Nucleus accumbens (tissue), 56 donors: ENCODE measurements at regions not wholly inside any gene's neighbourhood (a gene's known extent, or its start where the extent isn't known, plus 50 kb on each side); places are given as distances from the start of the nearest gene placed in this dataset.
"Not testable (repeated sequence)": the region's sequence is repeated elsewhere in the genome, so short reads cannot be mapped to it uniquely, and the experiment has no call there.

Experiments
- DNase-seq, 56 donors: peaks; one replicate each; lab custom pipeline; 2025; lab: John Stamatoyannopoulos, UW

DNA sequence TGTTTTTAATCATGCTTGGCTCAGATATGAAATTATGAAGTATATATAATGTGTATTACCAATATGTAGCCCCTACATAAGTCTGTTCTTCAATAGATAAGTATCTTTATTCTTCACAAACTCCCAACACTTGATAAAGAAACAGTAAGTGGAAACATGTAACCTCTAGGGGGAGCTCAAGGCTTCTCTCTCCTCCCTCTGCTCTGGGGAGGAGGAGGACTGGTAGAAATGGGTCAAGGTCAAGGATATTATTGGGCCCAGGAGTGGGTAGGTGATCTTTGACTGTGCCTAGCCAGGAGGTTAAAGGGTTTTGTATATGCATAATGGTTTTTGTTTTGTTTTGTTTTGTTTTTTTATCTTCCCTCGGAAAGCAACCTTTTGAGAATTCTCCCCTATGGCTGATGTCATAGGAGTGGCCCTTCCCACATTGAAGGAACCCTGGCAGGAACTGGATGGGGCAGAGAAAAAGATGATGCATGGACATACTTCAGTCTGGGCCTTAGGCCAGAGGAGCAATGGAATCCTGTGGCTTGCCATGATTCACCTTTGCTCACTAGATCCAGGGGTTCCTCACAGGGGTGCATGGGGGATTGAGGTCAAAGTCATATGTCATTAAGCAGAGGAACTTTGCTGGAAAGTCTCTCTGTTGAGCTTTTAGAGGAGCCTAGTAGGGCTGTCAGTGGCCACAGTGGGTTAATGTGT, 460.3 kb downstream of the MID1IP1 start:
- peak in 7 of 56 donors; percentile 0 to 3 (median 0) for DNase-seq

- no peak for DNase-seq
These were observed 461.4 kb downstream of the MID1IP1 start for GRCh38 chrX:39262641-39263040.

GRCh38 chrX:39264023-39264422, 462.8 kb downstream of the MID1IP1 start:
- no peak for DNase-seq

DNA sequence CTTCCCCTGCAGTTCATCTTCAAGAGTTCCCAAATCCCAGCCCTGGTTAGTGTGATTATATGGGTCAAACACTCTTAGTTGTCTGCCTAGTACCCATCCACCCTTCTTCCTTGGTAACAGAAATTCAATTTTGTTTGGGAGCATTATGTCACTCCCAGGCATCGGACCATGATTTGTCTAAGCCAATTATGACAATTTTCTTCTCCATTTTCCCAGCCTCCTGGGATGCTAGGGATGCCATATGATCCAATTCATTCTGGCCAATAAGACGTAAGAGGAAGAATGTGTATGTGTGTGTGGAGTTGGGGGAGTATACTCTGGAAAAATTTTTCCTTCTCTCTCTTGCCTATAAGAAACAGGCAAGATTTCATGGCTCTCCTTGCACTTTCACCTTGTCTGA, 465.9 kb downstream of the MID1IP1 start:
- no peak for DNase-seq

DNA sequence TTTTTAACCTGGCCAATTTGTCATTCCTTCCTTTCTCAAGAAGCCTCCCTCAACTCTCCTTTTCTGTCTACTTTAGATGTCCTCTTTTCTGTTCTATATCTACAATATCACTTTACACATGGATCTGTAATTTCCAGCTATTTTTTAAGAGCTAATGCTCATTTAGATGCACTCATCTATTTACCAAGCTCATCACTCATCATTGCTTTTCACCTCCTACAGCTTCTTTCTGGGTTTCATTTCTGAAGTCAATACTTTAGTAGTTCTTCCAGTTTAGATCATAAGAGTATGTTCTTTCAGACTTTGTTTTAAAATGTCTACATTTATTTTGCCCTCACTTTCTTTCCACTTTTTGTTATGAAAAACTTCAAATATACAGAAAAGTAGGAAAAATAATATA, 466.9 kb downstream of the MID1IP1 start:
- DNase-seq = no peak

DNA sequence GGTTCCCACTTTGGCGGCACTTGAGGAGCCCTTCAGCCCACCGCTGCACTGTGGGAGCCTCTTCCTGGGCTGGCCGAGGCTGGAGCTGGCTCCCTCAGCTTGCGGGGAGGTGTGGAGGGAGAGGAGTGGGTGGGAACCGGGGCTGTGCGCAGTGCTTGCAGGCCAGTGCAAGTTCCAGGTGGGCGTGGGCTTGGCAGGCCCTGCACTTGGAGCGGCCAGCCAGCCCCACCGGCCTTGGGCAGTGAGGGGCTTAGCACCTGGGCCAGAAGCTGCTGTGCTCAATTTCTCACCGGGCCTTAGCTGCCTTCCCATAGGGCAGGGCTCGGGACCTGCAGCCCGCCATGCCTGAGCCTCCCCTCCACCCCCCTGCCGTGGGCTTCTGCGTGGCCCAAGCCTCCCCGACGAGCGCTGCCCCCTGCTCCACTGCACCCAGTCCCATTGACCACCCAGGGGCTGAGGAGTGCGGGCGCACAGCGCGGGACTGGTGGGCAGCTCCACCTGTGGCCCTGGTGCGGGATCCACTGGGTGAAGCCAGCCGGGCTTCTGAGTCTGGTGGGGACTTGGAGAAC, 474.3 kb downstream of the MID1IP1 start:
- no peak for DNase-seq

GRCh38 chrX:39277685-39278390, 476.6 kb downstream of the MID1IP1 start:
- DNase-seq = not testable (repeated sequence)

DNA sequence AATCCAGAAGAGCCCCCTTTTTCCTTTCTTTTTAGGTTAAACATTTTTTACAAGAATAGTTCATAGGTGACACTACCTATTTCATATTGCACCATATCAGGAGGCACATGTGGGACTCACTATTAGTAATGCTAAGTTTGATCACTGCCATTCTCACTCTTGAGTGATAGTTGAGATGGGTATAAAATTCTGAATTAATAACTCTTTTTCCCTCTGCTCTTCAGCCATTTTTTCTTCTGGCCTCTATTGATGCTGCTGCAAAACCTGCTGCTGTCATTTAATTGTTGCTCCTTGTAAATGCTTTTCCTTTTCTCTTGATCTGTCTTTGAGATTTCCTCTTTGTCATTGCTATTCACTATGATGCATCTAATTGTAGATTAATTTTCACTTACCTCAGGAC, 482.0 kb downstream of the MID1IP1 start:
- no peak for DNase-seq

DNA sequence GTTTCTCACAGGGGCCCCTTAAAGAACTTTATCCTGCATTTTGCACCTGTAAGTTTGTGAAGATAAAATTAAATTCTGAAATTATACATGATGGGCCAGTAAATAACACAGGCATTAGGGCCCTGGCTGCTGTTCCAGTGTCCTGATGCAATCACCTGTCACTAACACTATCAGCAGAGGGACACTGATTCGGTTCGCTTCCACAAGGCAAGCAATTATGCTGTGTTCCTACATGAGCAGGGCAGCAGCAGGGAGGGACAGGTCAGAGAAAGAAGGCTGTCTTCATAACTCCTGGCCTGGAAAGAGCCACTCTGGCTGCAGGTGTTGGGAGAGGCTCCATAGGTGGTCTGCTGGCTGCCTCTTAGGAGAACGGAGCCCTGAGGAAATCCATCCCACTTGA, 487.3 kb downstream of the MID1IP1 start:
- no peak for DNase-seq

DNA sequence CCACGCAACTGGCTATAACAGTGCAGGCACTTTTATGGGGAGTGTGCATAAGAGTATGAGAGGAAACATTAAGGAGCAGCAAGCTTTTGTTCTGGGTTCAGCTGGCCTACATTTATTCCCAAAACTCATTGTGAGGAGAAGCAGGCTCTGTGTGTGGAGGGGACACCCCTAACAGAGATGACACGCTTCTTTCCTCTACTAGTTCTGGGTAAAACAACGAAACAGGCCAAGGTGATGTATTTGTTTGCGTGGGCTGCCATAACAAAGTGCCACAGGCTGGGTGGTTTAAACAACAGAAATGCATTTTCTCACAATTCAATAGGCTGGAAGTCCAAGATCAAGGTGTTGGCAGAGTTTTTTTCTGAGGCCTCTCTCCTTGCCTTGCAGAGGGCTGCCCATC, 488.6 kb downstream of the MID1IP1 start:
- DNase-seq = no peak

GRCh38 chrX:39293203-39293602, 491.9 kb downstream of the MID1IP1 start:
- DNase-seq = no peak

- no peak for DNase-seq
These were observed 495.2 kb downstream of the MID1IP1 start for GRCh38 chrX:39296472-39296871.

- DNase-seq = no peak
These were observed 497.6 kb downstream of the MID1IP1 start for GRCh38 chrX:39298821-39299220.

GRCh38 chrX:39299615-39300014, 498.4 kb downstream of the MID1IP1 start:
- no peak for DNase-seq

DNA sequence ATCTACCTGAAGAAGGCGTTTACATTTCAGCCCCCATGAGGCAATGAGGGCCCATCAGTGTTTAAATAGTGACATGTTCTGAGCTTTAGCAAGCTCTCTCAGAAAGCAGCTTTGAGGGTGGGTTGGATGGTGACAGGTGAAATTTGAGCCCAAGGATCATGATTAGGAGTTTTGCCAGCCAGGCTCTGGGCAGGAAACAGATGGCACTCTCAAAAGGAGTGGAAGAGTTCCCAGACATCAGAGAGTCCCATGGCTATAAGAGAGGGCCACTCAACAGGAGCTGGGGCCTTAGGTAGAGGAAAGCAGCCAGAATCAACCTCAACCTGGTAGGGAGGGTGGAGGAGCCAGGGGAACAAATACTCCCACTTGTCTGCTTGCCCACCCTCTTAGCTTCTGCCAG, 499.8 kb downstream of the MID1IP1 start:
- no peak for DNase-seq

DNA sequence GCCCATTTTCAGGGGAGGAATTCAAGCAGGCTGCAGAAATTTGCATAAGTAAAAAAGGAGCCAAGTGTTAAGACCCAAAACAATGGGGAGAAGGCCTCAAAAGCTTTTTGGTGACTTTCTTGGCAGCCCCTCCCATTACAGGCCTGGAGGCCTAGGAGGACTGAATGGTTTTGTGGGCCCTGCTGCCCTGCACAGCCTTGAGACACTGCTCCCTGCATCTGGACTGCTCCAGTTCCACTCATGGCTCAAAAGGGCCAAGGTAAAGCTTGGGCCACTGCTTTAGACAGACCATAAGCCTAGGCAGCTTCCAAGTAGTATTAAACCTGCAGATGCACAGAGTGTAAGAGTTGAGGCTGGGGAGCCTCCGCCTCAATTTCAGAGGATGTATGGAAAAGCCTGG, 501.6 kb downstream of the MID1IP1 start:
- DNase-seq = no peak

DNA sequence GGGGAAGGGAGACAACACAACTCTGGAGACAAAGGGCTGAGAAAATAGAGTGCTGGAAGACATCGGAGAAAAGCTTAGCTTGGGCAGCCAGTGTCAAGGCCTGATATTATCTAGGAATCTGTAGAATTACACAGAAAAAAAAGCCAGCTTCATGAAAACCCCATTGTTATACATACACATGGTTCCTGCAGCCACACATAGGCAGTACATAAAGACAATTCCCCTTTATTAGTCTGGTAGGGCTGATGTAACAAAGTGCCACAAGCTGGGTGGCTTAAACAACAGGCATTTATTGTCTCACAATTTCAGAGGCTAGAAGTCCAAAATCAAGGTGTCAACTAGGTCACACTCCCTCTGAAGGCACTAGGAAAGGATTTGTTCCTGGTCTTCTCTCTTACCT, 503.5 kb downstream of the MID1IP1 start:
- DNase-seq = peak in 9 of 56 donors; percentile 0 to 11 (median 2)

DNA sequence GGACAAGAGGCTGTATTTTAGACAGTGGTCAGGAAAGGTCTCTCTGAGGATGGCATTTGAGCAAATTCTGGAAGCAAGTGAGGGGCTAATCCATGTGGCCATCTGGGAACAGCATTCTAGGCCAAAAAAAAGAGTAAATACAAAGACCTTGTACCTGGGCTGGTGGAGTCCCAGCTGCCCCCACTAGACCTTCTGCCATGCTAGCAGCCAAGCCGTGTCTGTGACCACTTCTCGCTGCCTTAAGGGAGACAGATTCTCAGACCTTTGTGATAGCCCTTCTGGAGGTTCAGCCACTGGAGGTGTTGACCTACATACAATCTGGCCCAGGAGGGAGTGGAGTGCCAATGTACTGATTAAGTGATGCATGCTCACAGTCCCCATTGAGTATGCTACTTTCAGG, 506.2 kb downstream of the MID1IP1 start:
- DNase-seq = no peak

DNA sequence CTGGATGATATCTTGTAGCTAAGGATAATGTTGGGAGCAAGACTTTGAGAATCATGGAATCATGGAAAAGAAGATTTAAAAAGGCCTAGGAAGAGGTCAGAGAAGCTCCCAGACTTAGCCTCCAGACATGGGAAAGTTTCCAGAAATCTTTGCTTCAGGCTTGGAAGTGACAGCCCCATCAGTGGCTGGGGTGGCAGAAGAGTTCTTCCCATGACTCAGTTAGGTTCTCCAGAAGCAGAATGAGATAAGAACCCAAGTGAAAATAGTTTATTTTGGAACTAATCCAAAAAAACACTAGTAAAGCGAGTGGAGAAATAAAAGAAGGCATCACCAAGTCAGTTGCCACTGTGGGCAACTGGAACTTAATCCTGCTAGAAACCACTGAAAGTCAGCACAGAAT, 506.9 kb downstream of the MID1IP1 start:
- DNase-seq = no peak

- no peak for DNase-seq
These were observed 507.9 kb downstream of the MID1IP1 start for GRCh38 chrX:39309018-39309635.

DNA sequence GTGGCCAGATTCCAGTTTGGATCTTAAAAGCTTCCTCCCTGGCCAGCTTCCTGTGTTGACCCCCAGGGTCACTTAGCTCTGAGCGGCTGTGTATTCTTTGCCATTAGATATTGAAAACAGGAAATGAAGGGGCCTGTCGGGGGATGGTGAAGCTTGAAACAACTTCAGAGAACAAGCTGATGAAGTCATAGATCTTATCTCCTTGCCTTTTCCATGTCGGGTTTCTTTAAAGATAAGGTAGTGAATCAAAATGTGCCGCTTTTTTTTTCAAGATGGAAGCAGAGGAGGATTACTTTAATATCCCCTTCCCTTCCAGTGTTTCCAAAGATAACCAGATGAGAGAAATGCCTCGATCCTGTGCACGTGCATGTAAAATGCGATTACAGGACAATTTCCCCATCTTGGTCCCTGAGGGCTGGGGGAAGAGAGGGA, 508.5 kb downstream of the MID1IP1 start:
- DNase-seq = no peak
